ENCODE measurements at regions not wholly inside any gene's neighbourhood (a gene's known extent, or its start where the extent isn't known, plus 50 kb on each side); places are given as distances from the start of the nearest gene placed in this dataset.

GRCh38 chr5:18526792-18527405, 892.6 kb downstream of the TAF11L14 start:
- no peak for TF ChIP-seq POLR2A (IDR thresholded peaks at IDR 0.05)
- TF ChIP-seq CTCF (IDR thresholded peaks at IDR 0.05), result no peak

All from body of pancreas (tissue), 4 donors.